Caki2 (cell line): ENCODE measurements at regions not wholly inside any gene's neighbourhood (a gene's known extent, or its start where the extent isn't known, plus 50 kb on each side); places are given as distances from the start of the nearest gene placed in this dataset.

Source experiments
- DNase-seq: peaks from one replicate; pipeline ENCODE4 v3.0.0-alpha.2; 2015; ENCODE audit warnings: low read depth
- in situ Hi-C: cut with HindIII; loops from 2 replicates; pipeline ENCODE4 v1.10.0; 2016; ENCODE audit warnings: low sequenced_read_pairs, low pct_unique_long_range_greater_than_20kb, mixed read lengths

DNA sequence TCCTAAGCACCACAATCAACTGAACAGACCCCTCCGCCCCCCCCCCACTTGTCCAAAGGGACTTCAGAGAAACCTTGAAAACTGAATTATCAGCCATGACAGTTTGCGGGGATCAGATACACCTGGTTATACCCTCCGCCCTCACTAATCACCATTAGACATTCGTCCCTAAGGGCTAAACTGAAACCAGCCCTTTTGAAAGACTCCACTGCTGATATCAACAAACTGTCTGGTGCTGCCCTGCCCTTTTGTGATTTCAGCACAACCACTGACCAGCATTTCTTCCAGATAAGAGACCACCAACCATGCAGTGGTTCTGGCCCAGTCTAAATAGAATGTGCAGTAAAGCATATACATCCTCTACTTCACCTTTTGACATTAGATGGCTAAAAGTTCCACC is 1422.9 kb downstream of the EFNB2 start:
- in situ Hi-C loops = no loop called here
- DNase-seq = no peak

DNA sequence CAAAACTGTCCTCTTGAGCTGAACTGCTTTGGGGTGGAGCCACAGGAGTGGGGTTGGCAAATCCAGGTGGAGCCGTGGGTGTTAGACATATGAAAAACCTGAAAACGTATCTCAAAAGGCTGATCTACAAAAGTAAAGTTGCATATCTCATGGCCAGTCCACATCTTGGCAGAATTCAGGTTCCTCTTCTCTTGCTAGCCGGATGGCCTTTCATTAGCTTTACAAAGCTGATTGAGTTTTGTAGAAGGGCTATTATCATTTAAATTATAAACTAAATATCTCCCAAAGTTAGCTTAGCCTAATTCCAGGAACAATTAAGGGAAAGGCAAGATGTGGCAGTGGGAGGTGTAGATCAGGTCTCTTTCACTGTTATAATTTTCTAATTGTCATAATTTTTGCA is 1427.7 kb downstream of the EFNB2 start:
- DNase-seq = no peak
- in situ Hi-C loops = no loop called here

- in situ Hi-C loops = no loop called here
Measured at GRCh38 chr13:105105471-105105870, 1430.0 kb downstream of the EFNB2 start.

DNA sequence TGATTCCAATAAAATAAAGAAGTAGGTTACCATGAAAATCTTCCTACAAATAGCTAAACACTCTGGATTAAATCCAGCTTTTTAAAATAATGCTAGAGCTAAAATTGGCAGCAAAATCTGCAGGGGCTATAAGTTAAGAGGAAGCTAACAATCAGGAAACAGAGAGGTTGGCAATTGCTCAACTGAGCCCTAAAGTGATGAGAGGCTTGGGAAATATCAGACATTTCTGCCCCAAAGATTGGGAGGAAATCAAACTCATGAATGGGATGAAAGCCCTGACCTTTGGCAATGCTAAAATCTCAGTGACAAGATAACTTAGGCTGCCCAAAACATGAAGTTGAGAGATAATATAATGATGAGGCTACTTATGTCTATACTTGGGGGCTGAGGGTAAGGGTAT is 1437.9 kb downstream of the EFNB2 start:
- DNase-seq = no peak
- in situ Hi-C loops = no loop called here

More at GRCh38 chr13:105105471-105105870, 1430.0 kb downstream of the EFNB2 start:
- no peak for DNase-seq

DNA sequence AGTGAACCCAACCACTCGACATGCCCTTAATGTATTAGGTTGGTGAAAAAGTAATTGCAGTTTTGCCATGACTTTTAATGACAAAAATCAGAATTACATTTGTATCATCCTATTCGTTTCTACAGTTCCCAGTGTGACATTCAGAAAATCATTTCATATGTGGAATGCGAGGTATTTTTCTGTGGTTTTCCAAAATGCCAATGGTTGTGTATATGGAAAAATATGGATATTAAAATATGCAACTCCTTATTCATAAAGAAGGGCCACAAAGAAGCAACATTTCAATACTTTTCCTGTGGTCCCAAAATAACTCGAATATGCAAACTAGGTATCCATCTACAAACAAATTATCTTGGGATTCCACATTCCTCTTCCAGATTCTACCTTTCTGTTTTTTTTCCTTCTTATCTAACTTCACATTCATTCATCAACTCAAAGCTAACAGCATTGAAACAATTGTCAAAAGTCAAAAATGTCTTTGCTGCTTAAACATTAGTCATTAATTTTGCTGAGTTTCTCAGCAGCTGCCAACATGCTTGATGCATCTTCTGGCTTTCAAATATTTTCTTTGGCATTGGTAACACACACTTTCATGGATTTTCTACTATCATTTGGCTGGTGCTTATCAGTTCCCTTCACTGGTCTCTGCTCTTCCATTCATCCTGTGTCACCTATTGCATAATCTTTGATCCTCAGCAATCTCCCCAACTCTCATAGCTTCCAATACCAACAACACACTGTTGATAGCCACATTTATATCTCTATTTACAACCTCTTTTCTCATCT is 1445.4 kb downstream of the EFNB2 start:
- in situ Hi-C loops = no loop called here
- peak; percentile 3 for DNase-seq

GRCh38 chr13:105087945-105088344 is 1447.5 kb downstream of the EFNB2 start:
- DNase-seq = no peak

DNA sequence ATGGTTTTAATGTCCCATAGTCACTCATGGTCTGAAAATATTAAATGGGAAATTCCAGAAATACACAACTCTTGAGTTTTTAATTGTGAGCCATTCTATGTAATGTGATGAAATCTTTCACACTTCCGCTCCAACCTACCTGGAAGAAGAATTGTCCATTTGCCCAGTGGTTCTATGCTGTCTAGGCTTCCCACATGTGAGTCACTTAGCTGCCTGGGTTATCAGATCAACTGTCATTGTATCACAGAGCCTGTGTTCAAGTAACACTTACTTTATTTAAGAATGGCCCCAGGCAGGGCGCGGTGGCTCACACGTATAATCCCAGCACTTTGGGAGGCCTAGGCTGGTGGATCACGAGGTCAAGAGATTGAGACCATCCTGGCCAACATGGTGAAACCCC is 1450.5 kb downstream of the EFNB2 start:
- DNase-seq = no peak
- in situ Hi-C loops = no loop called here

More at GRCh38 chr13:105087945-105088344, 1447.5 kb downstream of the EFNB2 start:
- in situ Hi-C loops = no loop called here

GRCh38 chr13:105083992-105084391 is 1451.5 kb downstream of the EFNB2 start:
- in situ Hi-C loops = no loop called here
- DNase-seq = no peak

GRCh38 chr13:105074755-105075154 is 1460.7 kb downstream of the EFNB2 start:
- no peak for DNase-seq
- in situ Hi-C loops = no loop called here

DNA sequence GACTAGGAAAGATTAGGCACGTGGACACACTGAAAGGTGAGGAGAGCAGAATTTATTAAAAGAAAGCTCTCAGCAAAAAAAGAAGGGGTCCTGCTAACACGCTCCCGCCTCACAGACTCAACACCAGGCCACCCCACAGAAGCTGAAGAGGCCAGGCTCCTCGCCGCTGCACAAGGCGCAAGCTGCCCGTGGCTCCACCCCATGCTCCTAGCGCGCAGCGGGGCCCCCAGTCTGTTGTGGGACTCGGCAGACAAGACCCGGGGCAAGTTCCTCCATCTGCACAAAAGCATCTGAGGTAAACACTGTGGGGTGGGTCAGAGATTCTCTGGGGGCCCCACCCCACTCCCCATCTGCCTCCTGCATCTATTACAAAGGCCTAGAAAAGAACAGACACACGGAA is 1462.4 kb downstream of the EFNB2 start:
- no peak for DNase-seq
- in situ Hi-C loops = no loop called here

GRCh38 chr13:105070452-105070851 is 1465.0 kb downstream of the EFNB2 start:
- in situ Hi-C loops = no loop called here
- no peak for DNase-seq

DNA sequence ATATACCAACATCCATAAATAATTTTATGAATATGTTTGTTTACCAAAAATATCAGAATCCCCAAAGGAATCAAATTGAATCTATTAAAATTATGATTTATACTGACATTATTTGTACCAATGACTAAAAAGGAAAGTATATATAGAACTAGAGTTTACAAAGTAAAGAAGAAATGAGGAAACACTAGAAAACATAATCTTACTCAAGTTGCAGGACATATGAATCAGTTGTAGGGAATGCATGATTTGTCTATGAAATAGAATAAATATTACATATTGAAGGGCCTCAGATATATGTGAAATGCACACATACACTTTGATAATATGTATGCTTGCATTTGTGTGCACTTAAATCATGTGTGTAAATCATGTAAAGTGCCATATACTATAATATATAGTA is 1466.4 kb downstream of the EFNB2 start:
- in situ Hi-C loops = no loop called here
- no peak for DNase-seq

DNA sequence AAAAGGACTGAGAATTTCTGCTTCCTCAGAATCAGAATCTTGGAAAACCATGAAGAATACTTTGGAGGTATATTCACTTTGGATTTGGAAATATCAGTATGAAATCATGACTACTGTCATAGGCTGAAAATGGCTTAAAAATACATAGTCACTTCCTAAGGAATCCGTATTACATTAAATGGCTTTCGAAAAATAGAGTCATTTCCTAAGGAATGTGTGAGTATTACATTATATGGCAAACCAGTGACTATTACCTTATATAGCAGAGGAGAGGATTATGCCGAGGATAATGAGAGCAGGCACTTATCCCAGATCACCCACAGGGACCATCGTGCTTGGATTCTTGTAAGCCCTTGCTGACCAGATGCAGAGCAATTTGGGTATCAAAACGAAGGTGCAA is 1471.8 kb downstream of the EFNB2 start:
- DNase-seq = no peak
- in situ Hi-C loops = no loop called here

DNA sequence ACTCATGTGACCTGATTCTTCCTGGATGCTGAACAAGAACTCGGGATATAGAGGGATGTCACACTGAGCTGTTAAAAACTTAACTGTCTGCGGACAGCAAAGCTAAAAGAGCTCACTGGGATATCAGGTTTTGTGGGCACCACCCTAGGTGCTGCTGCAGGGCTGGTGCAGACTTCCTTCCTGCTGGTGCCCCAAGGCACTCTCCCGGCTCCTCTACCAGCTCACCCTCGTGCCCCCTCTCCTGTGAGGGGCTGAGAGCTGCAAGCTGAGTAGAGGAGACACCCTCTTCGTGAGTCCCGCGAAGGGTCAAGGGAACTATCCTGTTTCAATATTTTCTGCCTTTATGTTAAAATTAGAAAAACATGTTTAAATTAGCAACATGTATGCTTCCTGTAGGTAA is 1475.7 kb downstream of the EFNB2 start:
- no peak for DNase-seq
- in situ Hi-C loops = no loop called here

GRCh38 chr13:105058517-105058916 is 1476.9 kb downstream of the EFNB2 start:
- DNase-seq = no peak
- in situ Hi-C loops = no loop called here

- in situ Hi-C loops = no loop called here
- no peak for DNase-seq
Measured at GRCh38 chr13:105052711-105053110, 1482.8 kb downstream of the EFNB2 start.

DNA sequence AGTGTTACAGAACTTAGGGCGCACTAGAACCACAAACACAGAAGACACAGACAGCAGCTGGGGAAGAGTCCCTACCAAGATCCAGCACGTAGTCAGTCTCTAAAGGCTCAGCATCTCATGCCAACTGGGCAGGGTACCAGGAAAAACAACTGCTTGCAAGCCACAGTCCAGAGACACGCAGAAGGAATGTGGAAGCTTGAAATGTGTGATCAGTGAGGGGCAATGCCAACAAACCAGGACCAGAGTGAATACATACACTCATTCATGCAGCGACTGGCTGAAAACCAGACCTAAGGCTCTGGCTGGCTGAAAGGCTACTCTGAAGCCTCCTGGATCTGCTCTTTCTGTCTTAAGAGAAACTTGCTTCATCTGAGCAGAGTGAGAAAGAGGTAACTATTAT is 1484.8 kb downstream of the EFNB2 start:
- in situ Hi-C loops = no loop called here
- no peak for DNase-seq

DNA sequence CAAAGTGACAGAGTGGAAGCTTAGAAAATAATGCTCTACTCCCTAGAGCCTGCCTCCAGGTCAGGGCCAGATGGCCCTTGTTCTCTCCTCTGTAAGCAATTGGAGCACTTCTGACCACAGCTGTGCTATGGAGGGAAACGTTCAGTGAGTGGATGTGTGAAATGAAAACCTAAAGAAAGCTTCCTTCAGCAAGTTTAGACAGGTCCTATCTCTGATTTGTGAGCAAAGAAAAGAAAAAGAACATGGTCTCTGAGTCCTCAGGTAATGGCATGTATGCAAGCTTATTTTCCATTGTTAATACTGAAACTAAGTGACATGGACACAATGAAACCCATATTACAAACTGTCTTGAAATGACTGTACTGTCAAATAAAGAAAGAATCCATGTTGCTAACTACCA is 1486.8 kb downstream of the EFNB2 start:
- DNase-seq = no peak
- in situ Hi-C loops = no loop called here

- no peak for DNase-seq
- in situ Hi-C loops = no loop called here
Measured at GRCh38 chr13:105047676-105048295, 1487.7 kb downstream of the EFNB2 start.

DNA sequence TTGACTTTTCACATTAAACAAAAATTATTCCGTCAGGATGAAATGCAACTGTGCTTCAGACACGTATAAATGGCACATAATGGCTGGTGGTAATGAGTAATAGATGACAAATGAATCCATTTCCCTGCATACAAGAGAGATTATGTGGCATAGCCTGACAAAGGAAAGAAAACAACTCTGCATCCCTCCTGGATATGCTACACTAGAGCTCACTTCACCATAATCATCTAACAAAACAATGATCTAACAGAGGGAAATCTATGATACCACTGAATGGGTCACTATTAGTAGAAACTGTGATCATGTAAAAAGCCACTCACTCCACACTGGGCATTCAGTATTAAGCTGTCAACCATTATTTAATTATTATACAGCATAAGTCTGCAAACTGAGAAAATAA is 1498.4 kb downstream of the EFNB2 start:
- in situ Hi-C loops = no loop called here
- peak; percentile 43 for DNase-seq
